Kidney epithelial cell (primary cell): ENCODE measurements at regions not wholly inside any gene's neighbourhood (a gene's known extent, or its start where the extent isn't known, plus 50 kb on each side); places are given as distances from the start of the nearest gene placed in this dataset.

ENCODE experiments used
- DNase-seq: peaks from one replicate; pipeline ENCODE4 v3.0.0-alpha.2; 2010; ENCODE audit warnings: low read depth
- H3K27me3 ChIP-seq: 2 replicates; pipeline ENCODE4 v1.6.0; 2011; ENCODE audit warnings: low read length; ENCODE audit not compliant: control insufficient read depth, insufficient read depth
- H3K36me3 ChIP-seq: 2 replicates; pipeline ENCODE4 v1.5.1; 2011; ENCODE audit warnings: low read length; ENCODE audit not compliant: control insufficient read depth, insufficient read depth
- H3K4me3 ChIP-seq: 2 replicates; pipeline ENCODE4 v1.5.1; 2011; ENCODE audit warnings: low read depth, mild to moderate bottlenecking, control low read depth, low read length
- TF ChIP-seq, protein P1 (sequence below): IDR thresholded peaks from 2 replicates; pipeline ENCODE4 v1.5.1; 2011; ENCODE audit warnings: mild to moderate bottlenecking, moderate library complexity, low read length, control low read depth, inconsistent platforms; ENCODE audit not compliant: insufficient read depth, poor library complexity, severe bottlenecking

DNA sequence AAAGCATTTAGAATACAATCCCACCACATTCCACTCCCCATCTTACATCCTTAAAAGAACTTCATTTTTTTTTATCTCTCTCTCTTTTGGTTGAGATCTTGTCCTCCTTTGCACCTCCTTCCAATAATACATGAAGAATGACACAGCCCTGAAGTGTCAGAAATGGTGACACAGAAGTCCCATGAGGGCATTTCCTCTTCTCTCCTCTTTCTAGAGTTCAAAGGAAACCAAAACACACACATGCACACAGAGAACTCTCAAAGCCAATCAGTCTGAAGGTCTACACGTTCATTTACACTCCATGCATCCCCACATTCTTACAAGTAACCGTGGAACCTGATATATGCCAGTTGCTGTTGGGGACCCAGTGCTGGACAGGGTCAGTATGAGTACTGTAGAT, 450.7 kb downstream of the HNRNPD start:
- TF ChIP-seq, protein P1, sequence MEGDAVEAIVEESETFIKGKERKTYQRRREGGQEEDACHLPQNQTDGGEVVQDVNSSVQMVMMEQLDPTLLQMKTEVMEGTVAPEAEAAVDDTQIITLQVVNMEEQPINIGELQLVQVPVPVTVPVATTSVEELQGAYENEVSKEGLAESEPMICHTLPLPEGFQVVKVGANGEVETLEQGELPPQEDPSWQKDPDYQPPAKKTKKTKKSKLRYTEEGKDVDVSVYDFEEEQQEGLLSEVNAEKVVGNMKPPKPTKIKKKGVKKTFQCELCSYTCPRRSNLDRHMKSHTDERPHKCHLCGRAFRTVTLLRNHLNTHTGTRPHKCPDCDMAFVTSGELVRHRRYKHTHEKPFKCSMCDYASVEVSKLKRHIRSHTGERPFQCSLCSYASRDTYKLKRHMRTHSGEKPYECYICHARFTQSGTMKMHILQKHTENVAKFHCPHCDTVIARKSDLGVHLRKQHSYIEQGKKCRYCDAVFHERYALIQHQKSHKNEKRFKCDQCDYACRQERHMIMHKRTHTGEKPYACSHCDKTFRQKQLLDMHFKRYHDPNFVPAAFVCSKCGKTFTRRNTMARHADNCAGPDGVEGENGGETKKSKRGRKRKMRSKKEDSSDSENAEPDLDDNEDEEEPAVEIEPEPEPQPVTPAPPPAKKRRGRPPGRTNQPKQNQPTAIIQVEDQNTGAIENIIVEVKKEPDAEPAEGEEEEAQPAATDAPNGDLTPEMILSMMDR: no peak
- no peak for DNase-seq
- no peak overlapping the region for H3K4me3 ChIP-seq
- no peaks in the 10 kb centered on the region for H3K36me3 ChIP-seq
- H3K27me3 ChIP-seq: no peaks in the 10 kb centered on the region

DNA sequence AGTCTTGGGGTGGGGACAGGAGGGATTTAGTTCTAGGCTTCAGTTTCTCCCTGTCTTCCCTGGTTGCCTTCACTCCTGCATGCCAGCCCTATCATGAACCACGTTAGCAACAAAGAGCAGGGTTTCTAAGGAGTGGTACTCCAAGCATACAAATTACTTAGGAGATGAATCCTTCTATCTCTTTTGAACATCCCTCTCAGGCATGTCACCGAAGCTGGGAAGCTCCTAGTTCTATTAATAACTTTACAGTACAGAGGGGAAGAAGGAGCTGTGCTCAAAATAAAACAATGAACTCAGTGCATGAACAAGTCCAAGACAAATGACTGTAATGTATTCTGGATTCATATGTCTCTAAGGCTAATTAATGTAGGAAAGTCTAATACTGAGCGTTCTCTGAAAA, 450.6 kb upstream of the RASGEF1B start:
- no peak overlapping the region for H3K4me3 ChIP-seq
- TF ChIP-seq, protein P1: no peak
- no peaks in the 10 kb centered on the region for H3K36me3 ChIP-seq
- no peak for DNase-seq
- no peaks in the 10 kb centered on the region for H3K27me3 ChIP-seq

DNA sequence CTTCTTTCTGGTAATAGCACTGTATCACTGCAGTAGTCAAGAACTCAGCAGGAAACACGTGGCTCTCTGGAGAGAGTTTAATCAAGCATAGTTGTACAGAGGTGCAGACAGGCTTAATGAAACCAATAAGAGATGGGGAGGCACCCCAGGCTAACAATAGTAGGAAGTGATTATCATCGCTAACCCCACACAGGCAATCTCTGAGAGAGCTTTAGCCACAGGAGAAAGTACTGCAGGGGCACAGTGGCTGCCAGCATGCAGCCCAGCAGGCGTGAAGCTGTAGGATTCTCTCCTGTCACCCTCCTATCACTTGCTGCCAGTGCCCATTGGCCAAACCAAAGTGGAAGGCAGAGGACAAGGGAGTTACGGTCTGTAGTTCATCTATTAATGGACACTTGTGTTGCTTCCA, 450.0 kb upstream of the RASGEF1B start:
- Histone ChIP-seq H3K36me3 (no peaks in the 10 kb centered on the region), H3K27me3 (no peaks in the 10 kb centered on the region), H3K4me3 (no peak overlapping the region)
- TF ChIP-seq, protein P1: no peak
- DNase-seq: no peak

DNA sequence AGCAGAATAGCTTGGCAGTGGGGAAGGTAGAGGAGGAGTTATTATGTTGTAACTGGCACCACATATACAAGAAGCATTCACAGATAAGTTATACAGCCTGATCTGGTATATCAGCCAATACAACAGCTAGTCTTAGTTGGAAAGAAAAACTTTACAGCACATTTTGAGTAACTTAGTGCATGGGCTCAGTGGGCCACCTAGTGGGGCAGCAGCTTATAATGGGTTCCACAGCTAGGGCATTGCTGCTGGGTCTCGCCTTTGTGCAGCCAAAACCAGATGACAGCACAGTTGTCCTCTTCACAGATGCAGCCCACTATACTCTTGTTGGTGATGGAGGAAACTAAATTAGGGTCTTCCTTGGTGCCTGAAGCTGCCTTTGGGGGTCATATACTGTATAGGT, 448.1 kb upstream of the RASGEF1B start:
- Histone ChIP-seq H3K27me3 (no peaks in the 10 kb centered on the region), H3K4me3 (no peak overlapping the region), H3K36me3 (no peaks in the 10 kb centered on the region)
- TF ChIP-seq, protein P1: peak; percentile 29
- DNase-seq: no peak

DNA sequence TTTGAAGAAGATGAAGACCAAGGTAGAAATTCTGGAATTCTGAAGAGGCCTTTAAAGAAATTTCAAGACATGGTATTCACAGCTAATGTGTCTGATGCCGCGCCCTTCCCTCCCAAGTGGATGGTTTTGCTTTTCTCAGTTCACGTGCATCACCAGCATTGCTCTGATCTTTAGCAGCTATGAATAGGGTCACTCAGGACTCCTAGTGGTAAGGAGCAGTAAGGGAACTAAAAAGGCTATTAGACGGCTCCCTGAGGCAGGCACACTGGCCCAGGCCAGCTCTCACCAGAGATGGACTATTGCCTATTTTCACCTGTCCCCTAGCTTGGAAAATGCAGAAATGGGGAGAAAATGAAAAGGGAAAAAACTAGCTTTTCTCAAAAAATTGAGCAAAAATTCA, 447.5 kb upstream of the RASGEF1B start:
- H3K27me3 ChIP-seq: no peaks in the 10 kb centered on the region
- H3K36me3 ChIP-seq: no peaks in the 10 kb centered on the region
- no peak for DNase-seq
- H3K4me3 ChIP-seq: no peak overlapping the region
- TF ChIP-seq, protein P1: peak; percentile 57

DNA sequence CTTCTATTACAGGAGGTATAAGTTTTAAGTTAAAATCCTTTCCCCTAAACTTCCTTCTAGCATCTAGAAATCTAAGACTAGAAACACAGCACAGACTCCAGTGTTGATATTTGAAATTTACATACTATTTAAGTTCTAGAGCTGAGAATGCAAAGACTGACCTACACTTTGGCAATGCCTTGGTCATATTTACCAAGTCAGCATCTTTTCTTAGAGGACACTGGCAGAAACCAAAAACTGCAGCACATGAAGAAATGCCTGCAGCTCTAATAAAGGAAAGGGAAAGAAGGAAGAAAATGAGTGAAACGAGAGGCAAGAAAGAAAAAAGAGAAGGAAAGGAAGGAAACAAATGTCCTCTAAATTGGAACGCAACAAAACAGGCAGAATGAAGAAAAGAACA, 443.7 kb upstream of the RASGEF1B start:
- Histone ChIP-seq H3K27me3 (no peaks in the 10 kb centered on the region), H3K36me3 (no peaks in the 10 kb centered on the region), H3K4me3 (no peak overlapping the region)
- DNase-seq: no peak
- TF ChIP-seq, protein P1: no peak
